GM18907 (cell line): ENCODE measurements at regions not wholly inside any gene's neighbourhood (a gene's known extent, or its start where the extent isn't known, plus 50 kb on each side); places are given as distances from the start of the nearest gene placed in this dataset.
A peak's percentile ranks its signal among the peaks of the same experiment; 100 is the strongest.
"Not testable (repeated sequence)": the region's sequence is repeated elsewhere in the genome, so short reads cannot be mapped to it uniquely, and the experiment has no call there.

ENCODE experiments used
- ATAC-seq: cut with Tn5 transposase; IDR thresholded peaks from one replicate; pipeline ENCODE4 v1.9.1; 2021; ENCODE audit warnings: mild to moderate bottlenecking, moderate library complexity; ENCODE audit not compliant: unreplicated experiment

DNA sequence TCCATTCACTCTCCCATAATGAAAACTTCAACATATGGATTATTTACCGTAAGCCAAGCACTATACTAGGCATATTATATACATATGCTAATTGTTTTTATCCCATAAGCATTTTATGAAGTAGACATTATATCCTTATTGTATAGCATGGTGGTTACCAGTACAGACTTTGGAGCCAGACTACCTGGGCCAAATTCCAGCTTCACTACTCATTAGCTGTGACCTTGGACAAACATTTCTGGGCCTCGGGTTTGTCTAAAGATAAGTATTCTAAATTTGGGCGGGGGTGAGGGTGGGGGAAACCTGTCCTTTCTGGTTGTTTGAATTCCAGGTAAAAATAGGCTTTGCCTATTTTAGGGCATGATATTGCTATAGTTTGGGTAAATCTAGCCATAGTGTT, 66.5 kb upstream of the P2RY1 start:
- no peak for ATAC-seq

DNA sequence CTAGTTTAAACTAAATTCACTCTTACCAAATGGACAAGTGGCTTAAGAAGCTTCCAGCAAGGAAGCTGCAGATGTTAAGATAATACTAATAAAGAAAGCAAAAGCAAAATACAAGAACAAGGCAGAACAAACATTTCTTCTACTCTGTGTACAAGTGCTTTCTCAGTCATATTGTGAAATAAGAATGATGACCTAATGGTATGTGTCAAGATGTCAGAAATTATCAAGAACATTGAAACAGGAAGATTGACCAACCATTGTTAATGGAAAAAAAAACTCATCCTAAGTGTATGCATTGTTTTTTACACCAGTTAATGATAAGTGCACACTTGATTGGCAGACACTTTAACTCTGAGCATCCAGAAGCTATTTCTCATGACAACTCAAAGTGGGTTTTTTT, 65.4 kb upstream of the P2RY1 start:
- ATAC-seq, result peak; percentile 80

DNA sequence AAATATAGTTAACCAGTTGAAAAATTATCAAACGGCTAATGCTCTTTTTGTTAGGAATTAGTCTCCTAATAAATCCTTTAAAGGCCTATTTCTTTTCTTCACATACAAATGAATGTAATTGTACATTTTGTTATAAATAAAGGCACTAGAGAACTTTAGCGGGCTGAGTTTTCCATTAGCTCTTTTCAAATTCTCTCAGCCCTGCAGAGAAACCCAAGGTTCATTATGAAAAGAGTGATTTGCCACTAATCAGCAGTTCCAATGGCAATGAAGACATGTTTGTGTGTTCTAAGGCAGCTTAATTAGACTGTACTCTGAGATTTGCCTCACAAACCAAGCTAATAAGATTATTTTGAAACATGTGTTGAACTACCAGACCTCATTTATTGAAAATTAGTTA, 64.6 kb upstream of the P2RY1 start:
- ATAC-seq, result no peak

DNA sequence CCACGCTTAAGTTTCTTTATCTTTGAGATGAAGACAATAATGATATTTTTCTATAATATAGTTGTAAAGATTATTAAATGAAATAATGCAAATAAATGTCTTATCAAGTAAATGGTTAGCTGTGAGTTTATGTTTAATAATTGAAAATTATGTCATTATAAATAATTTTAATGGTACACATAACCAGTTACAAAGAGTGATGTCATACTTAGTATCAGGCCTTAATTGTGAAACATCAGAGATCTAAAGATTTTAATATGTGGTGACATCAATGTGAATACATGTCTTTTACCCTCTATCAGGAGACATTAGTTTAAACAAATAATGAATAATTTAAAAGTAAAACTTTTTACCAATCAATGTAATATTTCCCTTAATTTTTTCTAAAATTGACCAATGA, 63.8 kb upstream of the P2RY1 start:
- ATAC-seq, result no peak

DNA sequence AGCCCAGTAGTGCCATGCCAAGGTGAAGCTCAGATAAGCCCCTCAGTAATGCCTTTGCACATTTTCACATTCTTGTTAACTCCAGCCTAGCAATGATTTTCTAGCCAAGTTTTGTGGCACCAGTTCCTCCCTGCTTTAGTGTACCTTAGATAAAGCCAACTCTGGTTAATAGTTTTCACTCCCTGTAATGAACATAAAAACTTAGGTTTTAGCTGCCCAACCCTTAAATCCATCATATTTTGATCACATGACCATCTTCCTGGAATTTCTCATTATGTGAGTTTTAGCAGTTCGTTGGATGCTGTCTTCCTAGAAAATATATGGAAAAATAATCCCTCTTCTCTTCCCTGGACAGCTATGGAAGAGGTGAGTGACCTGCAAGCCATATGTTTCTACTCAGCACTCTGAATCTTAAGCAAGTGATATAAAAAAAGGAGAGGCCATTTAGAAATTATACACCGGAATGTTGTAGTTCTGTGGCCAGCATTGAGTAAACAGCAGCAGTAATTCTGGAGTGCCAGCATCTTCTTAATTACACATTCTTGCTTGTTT, 62.2 kb upstream of the P2RY1 start:
- ATAC-seq, result no peak

DNA sequence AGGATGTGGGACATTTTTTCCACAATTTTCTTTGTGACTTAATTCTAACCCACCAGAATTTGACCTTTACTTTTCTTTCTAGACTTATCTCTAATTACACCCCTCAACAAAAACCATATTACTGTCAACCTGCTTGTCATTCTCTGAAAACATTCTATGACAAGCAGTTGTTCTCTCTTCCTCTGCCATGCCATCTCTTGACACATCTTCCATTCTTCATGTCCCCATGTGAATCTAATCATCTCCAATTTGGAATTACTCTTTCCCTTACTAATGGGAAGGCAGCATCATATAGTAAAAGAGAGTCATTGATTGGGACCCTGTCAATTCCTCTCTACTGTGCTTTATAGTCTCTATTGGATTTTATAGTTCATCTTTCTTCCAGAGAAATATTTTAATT, 61.3 kb upstream of the P2RY1 start:
- no peak for ATAC-seq

DNA sequence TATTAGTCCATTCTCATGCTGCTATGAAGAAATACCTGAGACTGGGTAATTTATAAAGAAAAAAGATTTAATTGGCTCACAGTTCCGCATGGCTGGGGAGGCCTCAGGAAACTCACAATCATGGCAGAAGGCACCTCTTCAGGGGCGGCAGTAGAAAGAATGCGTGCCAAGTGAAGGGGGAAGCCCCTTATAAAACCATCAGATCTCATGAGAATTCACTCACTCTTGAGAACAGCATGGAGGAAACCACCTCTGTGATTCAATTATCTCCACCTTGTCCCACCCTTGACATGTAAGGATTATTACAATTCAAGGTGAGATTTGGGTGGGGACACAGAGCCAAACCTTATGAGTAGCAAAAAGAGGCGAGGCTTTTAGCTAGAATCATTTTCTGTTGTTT, 60.7 kb upstream of the P2RY1 start:
- not testable (repeated sequence) for ATAC-seq

DNA sequence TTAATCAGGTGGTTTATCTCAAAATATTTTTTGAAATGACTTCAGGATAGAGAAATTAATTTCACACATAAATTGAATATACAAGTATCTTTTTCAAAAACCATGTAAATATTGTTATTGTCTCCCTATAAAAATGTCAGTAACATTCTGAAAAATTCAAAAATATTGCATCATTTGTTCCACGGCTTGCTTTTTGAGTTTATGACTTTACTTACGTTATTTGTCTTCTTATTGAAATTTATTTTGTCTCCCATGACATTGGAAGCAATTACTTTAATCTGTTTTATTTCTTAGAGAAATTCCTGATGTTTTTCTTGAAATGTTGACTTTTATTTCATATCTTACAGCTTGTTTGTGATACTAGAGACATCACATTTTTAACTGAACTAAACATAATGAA, 56.9 kb upstream of the P2RY1 start:
- no peak for ATAC-seq

DNA sequence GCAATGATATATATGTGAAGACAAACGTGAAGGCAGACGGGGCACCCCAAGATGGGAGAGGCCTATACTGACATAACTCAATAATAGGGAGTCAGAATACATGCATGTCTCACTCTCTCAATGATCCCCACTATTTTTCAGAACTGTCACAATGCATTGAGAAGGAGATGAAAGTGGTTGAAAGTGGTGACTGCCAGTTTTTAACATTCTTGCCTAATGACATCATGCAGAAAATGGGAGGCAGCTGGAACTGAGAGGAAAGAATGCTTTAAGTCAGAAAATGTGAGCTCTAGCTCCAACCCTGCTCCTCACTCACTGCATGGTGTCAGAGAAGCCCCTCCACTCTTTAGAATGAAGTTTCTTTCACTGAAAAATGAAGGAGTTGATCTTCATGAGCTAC, 55.3 kb upstream of the P2RY1 start:
- no peak for ATAC-seq

DNA sequence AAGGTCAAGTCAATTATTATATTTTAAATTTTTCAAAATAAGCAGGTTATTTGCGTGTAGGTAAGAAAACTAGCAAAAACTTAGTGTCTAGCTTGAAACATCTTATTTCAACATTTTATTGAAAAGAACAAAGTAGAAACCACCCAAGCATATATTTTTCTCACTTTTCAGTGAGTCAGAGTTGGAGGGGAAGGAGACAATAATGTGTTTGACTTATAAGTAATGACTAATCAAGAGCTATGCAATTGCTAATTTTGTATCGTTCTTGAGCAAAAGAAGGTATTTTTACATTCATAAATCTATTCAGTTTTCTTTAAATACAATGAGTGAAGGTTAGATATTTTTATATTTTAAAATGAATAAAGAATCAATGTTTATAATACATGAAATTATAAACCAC, 54.4 kb upstream of the P2RY1 start:
- no peak for ATAC-seq

DNA sequence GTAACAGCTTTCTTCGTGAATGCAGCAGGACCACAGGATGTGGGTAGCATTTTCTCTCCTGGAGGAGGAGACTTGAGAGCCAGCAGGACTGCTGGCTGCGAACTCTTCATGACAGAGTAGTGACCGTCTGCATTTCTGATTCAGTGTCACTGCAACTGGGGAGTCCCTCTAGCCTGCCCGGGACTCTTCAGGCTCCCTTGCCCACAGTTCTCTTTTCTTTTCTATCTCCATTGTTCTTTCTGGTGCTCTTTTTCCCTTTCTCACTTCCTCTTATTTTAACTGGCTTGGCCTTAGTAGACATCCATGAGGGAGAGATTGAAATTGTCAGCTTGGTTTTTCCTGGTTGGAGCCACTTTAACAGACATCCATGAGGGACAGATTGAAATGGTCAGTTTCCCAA, 49.9 kb upstream of the P2RY1 start:
- no peak for ATAC-seq
